Natural killer cell (primary cell): ENCODE measurements at regions not wholly inside any gene's neighbourhood (a gene's known extent, or its start where the extent isn't known, plus 50 kb on each side); places are given as distances from the start of the nearest gene placed in this dataset.

Experiments used
- ATAC-seq, 3 donors: fragments of 150-1000 bp in 2 of 3; fragments of 200-7000 bp in 1 of 3; cut with Tn5 transposase; 1 replicate in 1 of 3; 2 replicates in 2 of 3; pipeline ENCODE4 v1.10.0; 2021; ENCODE audit warnings: mild to moderate bottlenecking in 2 of 3, moderate library complexity in 2 of 3
- DNase-seq, 2 donors: peaks; one replicate each; pipeline versions ENCODE4 v3.0.0 to v3.0.0-alpha.2; 2013 to 2021; ENCODE audit warnings: mixed read lengths in 1 of 2
- H3K27ac ChIP-seq: one replicate; pipeline ENCODE4 v1.5.1; 2013; ENCODE audit warnings: mild to moderate bottlenecking, low read length
- H3K27me3 ChIP-seq: one replicate; pipeline ENCODE4 v1.6.1; 2013; ENCODE audit warnings: low read length; ENCODE audit not compliant: control insufficient read depth, insufficient read depth
- H3K36me3 ChIP-seq: one replicate; pipeline ENCODE4 v1.6.1; 2013; ENCODE audit warnings: low read length; ENCODE audit not compliant: control insufficient read depth, insufficient read depth
- H3K4me1 ChIP-seq: one replicate; pipeline ENCODE4 v1.6.1; 2013; ENCODE audit warnings: low read length; ENCODE audit not compliant: control insufficient read depth, insufficient read depth
- H3K4me3 ChIP-seq: one replicate; pipeline ENCODE4 v1.5.1; 2013; ENCODE audit warnings: low read length
- H3K9me3 ChIP-seq: one replicate; pipeline ENCODE4 v1.6.1; 2013; ENCODE audit warnings: low read length; ENCODE audit not compliant: control insufficient read depth, insufficient read depth
- H3K27ac Mint-ChIP-seq, 2 donors: one replicate each; pipeline ENCODE4 v1.8.0; 2022; ENCODE audit warnings: mild to moderate bottlenecking in 2 of 2, mixed read lengths in 2 of 2, moderate library complexity in 1 of 2
- H3K27me3 Mint-ChIP-seq, 2 donors: one replicate each; pipeline ENCODE4 v1.8.0; 2022; ENCODE audit warnings: low read depth in 2 of 2, mixed read lengths in 2 of 2
- H3K36me3 Mint-ChIP-seq: one replicate; pipeline ENCODE4 v1.8.0; 2022; ENCODE audit warnings: mixed read lengths
- H3K4me1 Mint-ChIP-seq, 2 donors: one replicate each; pipeline ENCODE4 v1.8.0; 2022; ENCODE audit warnings: mixed read lengths in 2 of 2
- H3K4me3 Mint-ChIP-seq: one replicate; pipeline ENCODE4 v1.8.0; 2022; ENCODE audit warnings: mild to moderate bottlenecking, moderate library complexity, mixed read lengths
- H3K9me3 Mint-ChIP-seq, 2 donors: one replicate each; pipeline ENCODE4 v1.8.0; 2022; ENCODE audit warnings: mixed read lengths in 2 of 2
- WGBS: methylation state at CpG from one replicate; pipeline ENCODE4 v1.1.7; 2013; ENCODE audit warnings: missing lambda C conversion rate; ENCODE audit not compliant: insufficient coverage; 5-methylcytosine and 5-hydroxymethylcytosine counted together
- intact Hi-C: fragments of 100-400 bp; cut with micrococcal nuclease; formaldehyde crosslinking; loops from one replicate; pipeline ENCODE4 v1.14.2; 2022
- TF ChIP-seq, protein P1 (sequence below): fragments of 200-600 bp; IDR thresholded peaks from one replicate; pipeline ENCODE4 v1.8.0; 2022; ENCODE audit warnings: antibody characterized with exemption

DNA sequence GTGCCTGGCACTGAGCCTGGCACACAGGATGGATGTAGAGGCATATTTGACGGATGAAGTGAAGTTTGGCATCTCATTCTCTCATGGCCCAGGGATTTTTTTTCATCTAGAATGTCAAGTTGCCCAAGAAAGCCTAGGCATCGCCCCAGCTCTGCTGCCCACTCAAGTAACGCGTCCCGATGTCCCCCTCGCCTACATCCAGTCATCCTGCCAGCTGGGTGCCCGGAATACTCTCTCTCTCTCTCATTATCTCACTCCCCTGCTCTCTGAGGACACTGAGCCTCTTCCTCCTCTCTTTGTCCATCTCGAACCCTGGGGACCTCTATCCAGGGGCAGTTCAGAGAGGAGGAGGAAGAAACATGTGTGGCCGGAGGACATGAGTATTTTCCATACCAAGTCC, 142.3 kb upstream of the ZC3H12A start:
- TF ChIP-seq, protein P1, sequence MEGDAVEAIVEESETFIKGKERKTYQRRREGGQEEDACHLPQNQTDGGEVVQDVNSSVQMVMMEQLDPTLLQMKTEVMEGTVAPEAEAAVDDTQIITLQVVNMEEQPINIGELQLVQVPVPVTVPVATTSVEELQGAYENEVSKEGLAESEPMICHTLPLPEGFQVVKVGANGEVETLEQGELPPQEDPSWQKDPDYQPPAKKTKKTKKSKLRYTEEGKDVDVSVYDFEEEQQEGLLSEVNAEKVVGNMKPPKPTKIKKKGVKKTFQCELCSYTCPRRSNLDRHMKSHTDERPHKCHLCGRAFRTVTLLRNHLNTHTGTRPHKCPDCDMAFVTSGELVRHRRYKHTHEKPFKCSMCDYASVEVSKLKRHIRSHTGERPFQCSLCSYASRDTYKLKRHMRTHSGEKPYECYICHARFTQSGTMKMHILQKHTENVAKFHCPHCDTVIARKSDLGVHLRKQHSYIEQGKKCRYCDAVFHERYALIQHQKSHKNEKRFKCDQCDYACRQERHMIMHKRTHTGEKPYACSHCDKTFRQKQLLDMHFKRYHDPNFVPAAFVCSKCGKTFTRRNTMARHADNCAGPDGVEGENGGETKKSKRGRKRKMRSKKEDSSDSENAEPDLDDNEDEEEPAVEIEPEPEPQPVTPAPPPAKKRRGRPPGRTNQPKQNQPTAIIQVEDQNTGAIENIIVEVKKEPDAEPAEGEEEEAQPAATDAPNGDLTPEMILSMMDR: no peak
- Histone ChIP-seq H3K4me1 (no peaks in the 10 kb centered on the region), H3K27me3 (no peaks in the 10 kb centered on the region), H3K9me3 (no peaks in the 10 kb centered on the region), H3K36me3 (no peaks in the 10 kb centered on the region), H3K27ac (no peak overlapping the region), H3K4me3 (no peak overlapping the region)
- no peaks in the 10 kb centered on the region for H3K36me3 Mint-ChIP-seq
- H3K4me1 Mint-ChIP-seq: no peaks in the 10 kb centered on the region
- 87% methylated on average over 7 of the region's 9 CpGs for WGBS
- no peaks in the 10 kb centered on the region for H3K9me3 Mint-ChIP-seq
- H3K27ac Mint-ChIP-seq: no peak overlapping the region
- ATAC-seq: no peak
- intact Hi-C loops: no loop called here
- DNase-seq: no peak
- peaks cover 5 to 18% of the 10 kb centered on the region in 2 donors for H3K27me3 Mint-ChIP-seq
- H3K4me3 Mint-ChIP-seq: no peak overlapping the region

DNA sequence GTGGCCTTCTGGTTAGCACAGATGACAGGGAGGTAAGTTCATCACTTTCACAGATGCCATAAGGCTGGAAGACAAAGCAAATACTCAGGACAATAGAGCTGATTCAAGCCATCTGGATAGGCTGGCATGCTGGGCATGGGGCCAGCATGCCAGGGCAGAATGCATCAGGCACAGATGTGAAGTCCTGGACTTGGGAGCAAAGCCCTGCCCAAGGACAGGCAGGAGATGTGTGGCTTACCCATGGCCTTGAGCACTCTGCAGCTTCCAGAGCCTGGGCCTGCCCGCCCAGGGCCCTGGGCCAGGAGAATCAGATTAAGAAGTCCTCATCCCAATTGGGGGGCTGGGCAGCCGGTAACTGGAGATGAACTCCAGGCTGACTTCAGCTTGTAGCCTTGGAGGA, 135.7 kb upstream of the ZC3H12A start:
- no peaks in the 10 kb centered on the region for H3K27me3 ChIP-seq
- H3K4me3 ChIP-seq: no peak overlapping the region
- no peaks in the 10 kb centered on the region for H3K9me3 ChIP-seq
- H3K4me3 Mint-ChIP-seq: no peak overlapping the region
- H3K27me3 Mint-ChIP-seq: peaks cover 0 to 10% of the 10 kb centered on the region in 2 donors
- no peak overlapping the region for H3K27ac Mint-ChIP-seq
- H3K4me1 ChIP-seq: no peaks in the 10 kb centered on the region
- no peak for DNase-seq
- WGBS: 80% methylated on average over 2 of the region's 2 CpGs
- H3K4me1 Mint-ChIP-seq: no peaks in the 10 kb centered on the region
- no peaks in the 10 kb centered on the region for H3K36me3 Mint-ChIP-seq
- intact Hi-C loops: no loop called here
- no peaks in the 10 kb centered on the region for H3K9me3 Mint-ChIP-seq
- H3K27ac ChIP-seq: no peak overlapping the region
- TF ChIP-seq, protein P1: no peak
- no peak for ATAC-seq
- H3K36me3 ChIP-seq: no peaks in the 10 kb centered on the region

DNA sequence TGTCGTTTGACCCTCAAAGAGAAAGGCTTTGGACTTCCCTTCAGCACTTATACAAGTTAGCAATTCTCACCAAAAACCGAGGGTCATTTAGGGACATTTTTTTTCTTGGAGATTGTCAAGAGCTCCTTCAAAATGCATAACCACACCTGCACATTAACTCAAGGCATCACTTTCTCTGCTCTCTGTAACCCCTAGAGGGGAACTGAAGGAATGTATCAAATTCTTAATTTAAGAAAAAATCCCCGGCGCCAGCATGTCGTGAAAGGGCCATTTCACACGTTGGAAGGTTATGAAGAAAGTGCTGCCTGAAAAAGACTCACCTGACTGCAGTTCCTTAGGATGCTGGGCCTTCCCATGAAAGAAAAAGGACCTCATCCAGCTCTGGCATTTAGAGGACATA, 131.6 kb upstream of the ZC3H12A start:
- H3K4me3 ChIP-seq: no peak overlapping the region
- no peaks in the 10 kb centered on the region for H3K9me3 Mint-ChIP-seq

DNA sequence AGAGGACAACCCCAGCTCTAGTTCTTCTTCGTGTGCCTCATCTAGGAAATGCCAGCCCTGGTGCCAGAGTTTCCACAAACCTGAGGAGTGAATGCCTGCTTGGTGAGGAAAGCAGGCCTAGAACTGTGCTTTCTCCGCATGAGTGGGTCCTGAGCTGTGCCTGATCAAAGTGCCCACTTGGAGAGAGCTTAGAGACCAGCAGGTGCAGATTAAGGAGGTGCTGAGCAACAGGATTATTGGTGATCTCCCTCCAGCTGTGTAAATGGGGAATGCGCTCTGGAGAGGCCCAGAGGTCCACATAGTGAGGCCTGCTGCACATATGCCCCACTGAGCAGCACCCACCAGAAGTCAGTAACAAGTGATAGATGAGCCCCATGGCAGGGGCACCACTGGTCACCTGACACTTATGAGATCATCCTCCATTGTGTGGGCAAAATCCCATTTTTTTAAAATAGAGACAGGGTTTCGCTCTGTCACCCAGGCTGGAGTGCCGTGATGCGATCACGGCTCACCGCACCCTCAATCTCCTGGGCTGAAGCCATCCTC, 127.2 kb upstream of the ZC3H12A start:
- DNase-seq (no peak), ATAC-seq (no peak)
- Mint-ChIP-seq H3K27ac (no peak overlapping the region), H3K9me3 (no peaks in the 10 kb centered on the region), H3K4me1 (no peaks in the 10 kb centered on the region), H3K36me3 (no peaks in the 10 kb centered on the region), H3K4me3 (no peak overlapping the region), H3K27me3 (peaks cover 11 to 15% of the 10 kb centered on the region in 2 donors)
- H3K4me1 ChIP-seq: no peaks in the 10 kb centered on the region
- H3K27ac ChIP-seq: no peak overlapping the region
- H3K4me3 ChIP-seq: no peak overlapping the region
- H3K36me3 ChIP-seq: no peaks in the 10 kb centered on the region
- intact Hi-C loops: no loop called here
- 88% methylated on average over 8 of the region's 8 CpGs for WGBS
- H3K27me3 ChIP-seq: no peaks in the 10 kb centered on the region
- H3K9me3 ChIP-seq: no peaks in the 10 kb centered on the region
- TF ChIP-seq, protein P1: no peak

More for the DNA sequence above, 131.6 kb upstream of the ZC3H12A start:
- H3K9me3 ChIP-seq: no peaks in the 10 kb centered on the region
- no peak overlapping the region for H3K27ac Mint-ChIP-seq
- no peaks in the 10 kb centered on the region for H3K36me3 Mint-ChIP-seq
- no peak overlapping the region for H3K4me3 Mint-ChIP-seq
- no peaks in the 10 kb centered on the region for H3K27me3 ChIP-seq
- WGBS: 57% methylated on average over 6 of the region's 6 CpGs
- DNase-seq: no peak
- no peak overlapping the region for H3K27ac ChIP-seq
- TF ChIP-seq, protein P1: no peak
- intact Hi-C loops: no loop called here
- no peaks in the 10 kb centered on the region for H3K36me3 ChIP-seq
- H3K27me3 Mint-ChIP-seq: peaks cover 0 to 6% of the 10 kb centered on the region in 2 donors
- ATAC-seq: no peak
- no peaks in the 10 kb centered on the region for H3K4me1 Mint-ChIP-seq
- no peaks in the 10 kb centered on the region for H3K4me1 ChIP-seq
